GM19025 (cell line): ENCODE measurements at regions not wholly inside any gene's neighbourhood (a gene's known extent, or its start where the extent isn't known, plus 50 kb on each side); places are given as distances from the start of the nearest gene placed in this dataset.
"Not testable (repeated sequence)": the region's sequence is repeated elsewhere in the genome, so short reads cannot be mapped to it uniquely, and the experiment has no call there.

Source experiments
- ATAC-seq: cut with Tn5 transposase; IDR thresholded peaks from one replicate; pipeline ENCODE4 v1.9.1; 2021; ENCODE audit warnings: mild to moderate bottlenecking, low read depth, moderate library complexity; ENCODE audit not compliant: unreplicated experiment

GRCh38 chr1:181170194-181170593, 81.7 kb downstream of the IER5 start:
- ATAC-seq, result no peak

GRCh38 chr1:181172082-181172481, 83.6 kb downstream of the IER5 start:
- ATAC-seq, result no peak

DNA sequence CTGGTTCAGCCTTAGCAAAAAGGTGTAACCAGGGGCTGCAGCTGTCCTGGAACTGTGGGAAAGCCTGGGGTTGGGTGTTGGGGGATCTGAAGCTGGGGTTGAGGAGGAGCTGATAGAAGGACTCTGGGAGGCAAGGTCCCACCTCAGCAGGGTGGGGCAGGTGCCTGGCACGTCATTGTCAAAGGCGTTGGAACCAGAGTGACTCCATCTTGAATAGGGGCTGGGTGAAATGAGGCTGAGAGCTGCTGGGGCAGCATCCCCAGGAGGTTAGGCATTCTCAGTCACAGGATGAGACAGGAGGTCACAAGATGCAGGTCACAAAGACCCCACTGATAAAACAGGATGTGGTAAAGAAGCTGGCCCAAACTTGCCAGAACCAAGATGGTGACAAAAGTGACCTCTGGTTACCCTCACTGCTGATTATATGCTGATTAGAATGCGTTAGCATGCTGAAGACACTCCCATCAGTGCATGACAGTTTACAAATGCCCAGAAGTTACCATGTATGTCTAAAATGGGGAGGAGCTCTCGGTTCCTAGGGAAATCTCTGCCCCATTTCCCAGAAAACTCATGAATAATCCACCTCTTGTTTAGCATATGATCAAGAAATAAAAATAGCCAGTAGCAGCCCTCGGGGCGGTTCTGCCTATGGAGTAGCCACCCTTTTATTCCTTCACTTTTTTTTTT, 85.4 kb downstream of the IER5 start:
- ATAC-seq, result no peak

- no peak for ATAC-seq
Measured at GRCh38 chr1:181174861-181175260, 86.4 kb downstream of the IER5 start.

- ATAC-seq, result no peak
Measured at GRCh38 chr1:181175356-181175910, 86.9 kb downstream of the IER5 start.

- no peak for ATAC-seq
Measured at GRCh38 chr1:181175955-181176354, 87.5 kb downstream of the IER5 start.

DNA sequence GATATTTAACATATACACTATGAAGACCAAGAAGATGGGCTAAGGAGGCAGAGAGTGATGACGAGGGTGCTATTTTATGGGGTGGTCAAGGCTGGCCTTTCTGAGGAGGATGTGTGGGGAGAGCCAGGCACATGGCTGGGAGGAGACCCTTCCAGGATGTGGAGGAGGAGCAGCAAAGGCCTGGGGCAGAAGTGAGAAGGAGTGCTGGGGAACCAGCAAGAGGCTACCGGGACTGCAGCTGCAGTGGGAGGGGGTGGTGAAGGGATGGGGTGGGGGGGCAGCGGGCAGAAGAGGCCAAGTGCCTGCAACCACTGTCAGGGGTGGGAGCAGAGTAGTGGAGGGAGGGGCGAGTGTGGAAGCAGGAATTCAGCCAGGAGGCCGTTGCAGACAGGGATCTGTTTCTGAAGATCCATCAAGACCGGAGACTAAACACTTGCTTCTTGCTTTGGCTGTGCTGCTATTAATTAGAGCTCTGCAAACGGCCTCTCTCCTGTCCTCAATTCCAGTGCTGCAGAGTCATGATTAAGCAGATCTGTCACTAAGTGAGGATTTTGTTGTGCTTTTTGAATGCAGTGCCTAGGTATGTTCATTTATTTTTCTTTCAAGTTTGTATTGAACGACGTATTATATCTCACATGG, 89.9 kb downstream of the IER5 start:
- no peak for ATAC-seq

GRCh38 chr1:181179279-181179986, 90.9 kb downstream of the IER5 start:
- ATAC-seq, result no peak

DNA sequence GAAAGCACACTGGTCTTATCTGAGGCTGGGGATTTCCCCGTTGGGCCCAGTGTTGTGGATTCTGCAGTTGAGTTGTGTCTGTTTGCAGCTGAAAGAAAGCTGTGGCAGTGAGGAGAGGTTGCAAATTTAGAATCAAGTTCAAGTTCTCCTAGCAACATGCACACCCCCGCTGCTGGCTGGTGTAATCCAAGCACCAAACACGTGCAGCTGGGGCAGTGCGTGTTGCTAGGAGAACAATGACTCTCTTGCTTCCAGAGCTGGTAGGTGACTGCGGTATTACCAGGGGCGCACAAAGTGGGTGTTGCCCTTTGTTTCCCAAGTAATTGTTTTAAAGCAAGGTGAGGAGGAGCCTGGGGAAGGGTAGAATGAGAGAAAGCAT, 91.5 kb downstream of the IER5 start:
- no peak for ATAC-seq

- no peak for ATAC-seq
Measured at GRCh38 chr1:181180407-181181031, 92.0 kb downstream of the IER5 start.

DNA sequence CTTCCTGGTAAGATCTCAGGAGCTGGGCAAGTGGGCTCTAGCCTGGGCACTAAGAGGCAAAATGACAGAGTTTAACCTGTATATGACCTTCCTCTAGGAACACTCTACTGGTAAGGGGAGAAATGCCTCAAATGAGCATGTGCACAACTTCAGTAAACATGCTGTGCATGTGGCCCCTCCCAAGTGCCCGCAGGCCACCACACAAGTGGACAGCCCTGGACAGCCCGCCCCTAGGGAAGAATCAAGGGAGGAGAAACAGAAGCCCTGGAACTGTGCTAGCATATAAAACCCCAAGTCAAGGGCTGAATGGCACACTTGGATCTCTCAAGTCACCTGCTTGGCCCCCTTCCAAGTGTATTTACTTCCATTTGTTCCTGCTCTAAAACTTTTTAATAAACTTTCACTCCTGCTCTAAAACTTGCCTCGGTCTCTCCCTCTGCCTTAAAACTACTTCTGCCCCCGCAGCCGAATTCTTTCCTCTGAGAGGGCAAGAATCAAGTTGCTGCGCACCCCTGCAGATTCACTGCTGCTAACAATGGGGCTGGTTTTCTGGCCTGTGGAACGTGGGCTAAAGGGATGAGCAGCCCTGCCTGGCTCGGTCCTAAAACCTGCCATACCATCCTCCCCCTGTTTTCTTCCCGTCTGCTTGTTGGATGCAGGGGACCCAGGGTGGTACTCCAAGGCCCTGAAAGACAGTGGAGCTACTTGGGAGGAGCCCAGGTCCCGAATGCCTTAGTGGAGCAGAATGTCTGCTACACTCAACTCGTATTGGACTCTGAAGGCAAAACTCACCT, 93.5 kb downstream of the IER5 start:
- no peak for ATAC-seq

GRCh38 chr1:181184621-181185020, 96.1 kb downstream of the IER5 start:
- no peak for ATAC-seq

- no peak for ATAC-seq
Measured at GRCh38 chr1:181185461-181185860, 97.0 kb downstream of the IER5 start.

- ATAC-seq, result not testable (repeated sequence)
Measured at GRCh38 chr1:181186133-181186532, 97.6 kb downstream of the IER5 start.

GRCh38 chr1:181187337-181188126, 99.0 kb downstream of the IER5 start:
- no peak for ATAC-seq

GRCh38 chr1:181189245-181189644, 100.7 kb downstream of the IER5 start:
- ATAC-seq, result no peak

DNA sequence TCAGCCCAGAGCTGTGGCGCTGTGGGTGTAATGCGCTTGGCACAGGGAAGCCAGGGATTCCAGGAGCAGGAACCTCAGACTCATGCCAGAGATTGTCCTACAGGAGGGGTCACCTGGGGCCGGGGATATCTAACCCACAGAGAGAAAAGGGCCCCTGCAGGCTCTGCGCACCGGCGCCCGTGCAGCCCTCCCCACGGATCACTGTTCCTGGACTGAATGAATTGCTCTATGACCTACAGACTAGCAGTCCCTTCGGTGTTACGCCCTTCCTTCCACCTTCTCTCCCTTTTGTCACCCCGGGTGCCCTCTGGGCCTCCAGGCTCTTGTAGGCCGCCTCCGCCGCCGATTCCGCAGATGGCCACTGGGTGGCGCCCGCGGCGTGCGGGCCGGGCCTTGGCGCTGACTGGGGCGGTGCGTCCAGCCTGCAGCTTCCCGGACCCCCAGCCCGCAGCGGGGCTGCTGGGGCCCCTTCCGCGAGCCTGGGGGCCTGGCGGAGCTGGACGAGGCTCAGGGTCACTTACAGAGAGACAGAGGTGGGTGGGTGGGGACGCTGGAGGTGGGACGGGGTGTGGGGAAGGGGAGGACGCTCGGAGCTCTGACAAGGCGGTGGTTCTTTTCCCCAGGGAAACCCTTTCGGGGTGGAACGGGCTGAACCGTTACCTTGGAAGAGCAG, 101.3 kb downstream of the IER5 start:
- peak; percentile 60 for ATAC-seq

DNA sequence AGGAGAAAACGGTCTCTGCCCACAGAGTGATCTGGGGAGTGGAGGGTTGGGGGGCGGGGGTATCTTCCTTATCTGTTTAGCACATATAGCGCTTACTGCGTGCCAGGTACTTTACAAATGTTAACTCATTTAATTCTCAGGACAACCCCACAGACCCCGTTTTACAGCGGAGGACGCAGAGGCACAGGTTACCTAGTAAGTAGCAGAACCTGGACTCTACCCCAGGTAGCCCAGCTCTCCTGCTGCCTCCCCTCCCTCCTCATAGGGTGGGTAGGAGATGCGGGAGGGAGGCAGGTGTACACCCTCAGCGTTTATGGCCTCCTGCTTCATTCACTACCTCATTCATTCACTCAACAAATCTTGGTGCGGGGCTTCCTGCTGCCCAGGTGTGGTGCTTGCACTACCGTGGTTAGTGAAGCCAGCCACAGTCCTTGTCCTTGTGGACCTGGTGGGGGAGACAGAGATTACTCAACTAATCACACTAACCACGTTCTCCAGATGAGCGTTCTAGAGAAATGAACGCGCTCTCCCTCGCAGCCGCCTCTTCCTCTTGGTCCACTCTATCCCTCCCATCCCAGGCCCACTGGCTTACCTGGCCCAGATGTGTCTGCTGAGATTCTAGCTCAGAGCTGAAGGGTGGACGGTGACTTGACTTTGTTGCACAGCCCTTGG, 102.0 kb downstream of the IER5 start:
- no peak for ATAC-seq
